GM23338 (cell line): ENCODE measurements at regions not wholly inside any gene's neighbourhood (a gene's known extent, or its start where the extent isn't known, plus 50 kb on each side); places are given as distances from the start of the nearest gene placed in this dataset.

Source experiments
- CTCF ChIP-seq, 2 experiments: fragments of 200-600 bp in 1 of 2; sonication (generic) in 1 of 2; conservative IDR thresholded peaks; 2 replicates each; pipeline versions ENCODE4 v1.5.1 to v1.6.1; 2016 to 2017; ENCODE audit warnings: antibody characterized with exemption in 2 of 2, low read depth in 2 of 2, mild to moderate bottlenecking in 2 of 2, moderate library complexity in 1 of 2
- EZH2 ChIP-seq: fragments of 200-600 bp; sonication (generic); IDR thresholded peaks from one replicate; pipeline ENCODE4 v1.8.0; 2017; ENCODE audit warnings: antibody characterized with exemption, mild to moderate bottlenecking, low read depth; ENCODE audit not compliant: unreplicated experiment
- POLR2AphosphoS5 ChIP-seq: IDR thresholded peaks from 2 replicates; pipeline ENCODE4 v1.6.1; 2016; ENCODE audit warnings: antibody characterized with exemption, low read depth

GRCh38 chr6:165019681-165020080 is 289.7 kb downstream of the C6orf118 start:
- TF ChIP-seq EZH2 (no peak), CTCF (conservative IDR thresholded peaks at IDR 0.05; ENCODE audit: low read depth in 2 of 2) (no peak), POLR2AphosphoS5 (no peak)
